ENCODE measurements at regions not wholly inside any gene's neighbourhood (a gene's known extent, or its start where the extent isn't known, plus 50 kb on each side); places are given as distances from the start of the nearest gene placed in this dataset.

GRCh38 chr10:33781606-33782395 is 447.3 kb upstream of the NRP1 start:
- no peak overlapping the region for H3K27ac Mint-ChIP-seq
- TF ChIP-seq, protein P1, sequence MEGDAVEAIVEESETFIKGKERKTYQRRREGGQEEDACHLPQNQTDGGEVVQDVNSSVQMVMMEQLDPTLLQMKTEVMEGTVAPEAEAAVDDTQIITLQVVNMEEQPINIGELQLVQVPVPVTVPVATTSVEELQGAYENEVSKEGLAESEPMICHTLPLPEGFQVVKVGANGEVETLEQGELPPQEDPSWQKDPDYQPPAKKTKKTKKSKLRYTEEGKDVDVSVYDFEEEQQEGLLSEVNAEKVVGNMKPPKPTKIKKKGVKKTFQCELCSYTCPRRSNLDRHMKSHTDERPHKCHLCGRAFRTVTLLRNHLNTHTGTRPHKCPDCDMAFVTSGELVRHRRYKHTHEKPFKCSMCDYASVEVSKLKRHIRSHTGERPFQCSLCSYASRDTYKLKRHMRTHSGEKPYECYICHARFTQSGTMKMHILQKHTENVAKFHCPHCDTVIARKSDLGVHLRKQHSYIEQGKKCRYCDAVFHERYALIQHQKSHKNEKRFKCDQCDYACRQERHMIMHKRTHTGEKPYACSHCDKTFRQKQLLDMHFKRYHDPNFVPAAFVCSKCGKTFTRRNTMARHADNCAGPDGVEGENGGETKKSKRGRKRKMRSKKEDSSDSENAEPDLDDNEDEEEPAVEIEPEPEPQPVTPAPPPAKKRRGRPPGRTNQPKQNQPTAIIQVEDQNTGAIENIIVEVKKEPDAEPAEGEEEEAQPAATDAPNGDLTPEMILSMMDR (conservative IDR thresholded peaks at IDR 0.05) = no peak

More at GRCh38 chr10:33781606-33782395, 447.3 kb upstream of the NRP1 start:
- Histone ChIP-seq H3K27me3 (ENCODE audit: insufficient read depth, low read length) (no peaks in the 10 kb centered on the region), H4K91ac (ENCODE audit: insufficient read length, low read depth, low read length) (no peak overlapping the region), H3K14ac (ENCODE audit: insufficient read depth, low read length) (no peak overlapping the region), H3K4ac (ENCODE audit: low read depth, low read length) (no peak overlapping the region), H3K4me1 (ENCODE audit: insufficient read depth, low read length) (no peaks in the 10 kb centered on the region), H4K8ac (replicated peaks; ENCODE audit: insufficient read length, low read depth, low read length) (no peak overlapping the region), H3K9ac (ENCODE audit: extremely low read depth, insufficient read length, low read length) (no peak overlapping the region), H2BK20ac (ENCODE audit: low read depth, low read length, poor library complexity, severe bottlenecking) (no peak overlapping the region), H3K56ac (ENCODE audit: insufficient read length, low read depth, low read length) (no peak overlapping the region), H3K4me2 (ENCODE audit: insufficient read depth, insufficient read length, low read length) (no peak overlapping the region), H2BK12ac (ENCODE audit: insufficient read length, low read depth, low read length) (no peak overlapping the region), H4K20me1 (ENCODE audit: control insufficient read depth, insufficient read depth, insufficient read length) (no peaks in the 10 kb centered on the region), H2BK5ac (ENCODE audit: insufficient read length, low read length) (no peak overlapping the region), H3T11ph (ENCODE audit: low read length) (no peak overlapping the region), H3K79me2 (ENCODE audit: insufficient read depth, low read length) (no peaks in the 10 kb centered on the region), H2BK15ac (ENCODE audit: low read depth, low read length) (no peak overlapping the region), H2AK5ac (ENCODE audit: insufficient read length, low read length) (no peak overlapping the region), H3K18ac (ENCODE audit: insufficient read length, low read depth, low read length) (no peak overlapping the region), H4K5ac (ENCODE audit: insufficient read length, low read depth, low read length) (no peak overlapping the region), H3K23me2 (ENCODE audit: insufficient read length, low read depth, low read length, poor library complexity, severe bottlenecking) (no peaks in the 10 kb centered on the region), H3K9me3 (ENCODE audit: control insufficient read depth, low read depth, low read length) (no peaks in the 10 kb centered on the region), H2BK120ac (ENCODE audit: low read depth, low read length, poor library complexity, severe bottlenecking) (no peak overlapping the region), H3K79me1 (ENCODE audit: insufficient read depth, low read depth, low read length, poor library complexity, severe bottlenecking) (no peaks in the 10 kb centered on the region), H3K27ac (ENCODE audit: insufficient read length, low read depth, low read length) (no peak overlapping the region), H2AFZ (ENCODE audit: low read length) (no peak overlapping the region), H3K23ac (ENCODE audit: insufficient read length, low read depth, low read length) (no peak overlapping the region)
- no peak for DNase-seq
- 100% methylated on average over 1 of the region's 7 CpGs for WGBS (ENCODE audit: extremely low coverage, insufficient read length, low lambda C conversion rate)
- Mint-ChIP-seq H3K4me1 (peaks cover 3 to 13% of the 10 kb centered on the region in 2 experiments; a peak in 2 of 4 replicates), H3K36me3 (ENCODE audit: insufficient read depth in 1 of 3, low read depth in 3 of 3) (0 out of 7 replicates have a peak, but pooled peaks cover 0 to 3% (median 0%) of the 10 kb centered on the region in 3 experiments), H3K9me3 (peaks cover 0 to 7% of the 10 kb centered on the region in 2 experiments; a peak in 3 of 5 replicates), H3K4me3 (no peak overlapping the region), H3K27me3 (ENCODE audit: low read depth) (no peaks in the 10 kb centered on the region)

All from H9 (cell line).